Type B pancreatic cell (in vitro differentiated cells): ENCODE measurements at regions not wholly inside any gene's neighbourhood (a gene's known extent, or its start where the extent isn't known, plus 50 kb on each side); places are given as distances from the start of the nearest gene placed in this dataset.

Experiments
- DNase-seq: peaks from one replicate; pipeline ENCODE4 v3.0.0; 2021; ENCODE audit warnings: mixed read lengths; ENCODE audit not compliant: unreplicated experiment; ENCODE audit errors: extremely low spot score
- H3K27ac Mint-ChIP-seq: 2 replicates; pipeline ENCODE4 v1.8.0; 2021; ENCODE audit warnings: mild to moderate bottlenecking, mixed read lengths
- H3K27me3 Mint-ChIP-seq: 2 replicates; pipeline ENCODE4 v1.8.0; 2021; ENCODE audit warnings: mixed read lengths
- H3K36me3 Mint-ChIP-seq: 2 replicates; pipeline ENCODE4 v1.8.0; 2021; ENCODE audit warnings: mixed read lengths
- H3K4me1 Mint-ChIP-seq: one replicate; pipeline ENCODE4 v1.8.0; 2021; ENCODE audit warnings: mixed read lengths; ENCODE audit not compliant: unreplicated experiment
- H3K4me3 Mint-ChIP-seq: 2 replicates; pipeline ENCODE4 v1.8.0; 2021; ENCODE audit warnings: mild to moderate bottlenecking, mixed read lengths
- H3K9me3 Mint-ChIP-seq: 2 replicates; pipeline ENCODE4 v1.8.0; 2021; ENCODE audit warnings: mixed read lengths
- TF ChIP-seq, protein P1 (sequence below): fragments of 200-600 bp; sonication (generic); conservative IDR thresholded peaks from 2 replicates; pipeline ENCODE4 v1.5.0; 2021; ENCODE audit warnings: antibody characterized with exemption, mild to moderate bottlenecking

- H3K4me3 Mint-ChIP-seq: no peak overlapping the region
- no peaks in the 10 kb centered on the region for H3K4me1 Mint-ChIP-seq
- TF ChIP-seq, protein P1, sequence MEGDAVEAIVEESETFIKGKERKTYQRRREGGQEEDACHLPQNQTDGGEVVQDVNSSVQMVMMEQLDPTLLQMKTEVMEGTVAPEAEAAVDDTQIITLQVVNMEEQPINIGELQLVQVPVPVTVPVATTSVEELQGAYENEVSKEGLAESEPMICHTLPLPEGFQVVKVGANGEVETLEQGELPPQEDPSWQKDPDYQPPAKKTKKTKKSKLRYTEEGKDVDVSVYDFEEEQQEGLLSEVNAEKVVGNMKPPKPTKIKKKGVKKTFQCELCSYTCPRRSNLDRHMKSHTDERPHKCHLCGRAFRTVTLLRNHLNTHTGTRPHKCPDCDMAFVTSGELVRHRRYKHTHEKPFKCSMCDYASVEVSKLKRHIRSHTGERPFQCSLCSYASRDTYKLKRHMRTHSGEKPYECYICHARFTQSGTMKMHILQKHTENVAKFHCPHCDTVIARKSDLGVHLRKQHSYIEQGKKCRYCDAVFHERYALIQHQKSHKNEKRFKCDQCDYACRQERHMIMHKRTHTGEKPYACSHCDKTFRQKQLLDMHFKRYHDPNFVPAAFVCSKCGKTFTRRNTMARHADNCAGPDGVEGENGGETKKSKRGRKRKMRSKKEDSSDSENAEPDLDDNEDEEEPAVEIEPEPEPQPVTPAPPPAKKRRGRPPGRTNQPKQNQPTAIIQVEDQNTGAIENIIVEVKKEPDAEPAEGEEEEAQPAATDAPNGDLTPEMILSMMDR: no peak
- no peak for DNase-seq
- no peaks in the 10 kb centered on the region for H3K27me3 Mint-ChIP-seq
- peaks cover 19% of the 10 kb centered on the region for H3K9me3 Mint-ChIP-seq
- H3K36me3 Mint-ChIP-seq: no peaks in the 10 kb centered on the region
- H3K27ac Mint-ChIP-seq: no peak overlapping the region
These were observed 726.4 kb upstream of the SLC35B3 start for GRCh38 chr6:9161731-9162130.

DNA sequence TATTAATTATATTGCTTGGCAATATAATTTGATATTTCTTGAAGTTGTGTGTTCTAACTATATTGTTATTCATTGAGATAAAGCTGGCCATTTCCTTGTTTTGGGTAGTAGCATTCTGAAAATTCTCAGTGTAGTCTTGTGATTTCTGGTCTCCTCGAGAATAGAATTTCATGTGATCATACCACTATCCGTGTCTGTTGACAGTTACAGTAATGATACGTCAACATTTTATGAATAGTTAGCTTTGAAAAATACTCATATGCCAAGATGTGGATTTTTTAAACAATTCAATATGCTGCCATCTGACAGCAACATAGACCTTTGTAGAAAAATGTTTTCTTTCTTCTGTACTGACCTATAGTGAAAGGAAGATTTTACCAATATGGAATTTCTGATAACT is 723.7 kb upstream of the SLC35B3 start:
- Mint-ChIP-seq H3K36me3 (no peaks in the 10 kb centered on the region), H3K4me3 (no peak overlapping the region), H3K9me3 (peaks cover 15% of the 10 kb centered on the region), H3K27ac (no peak overlapping the region), H3K27me3 (no peaks in the 10 kb centered on the region), H3K4me1 (no peaks in the 10 kb centered on the region)
- DNase-seq: no peak
- TF ChIP-seq, protein P1: no peak

DNA sequence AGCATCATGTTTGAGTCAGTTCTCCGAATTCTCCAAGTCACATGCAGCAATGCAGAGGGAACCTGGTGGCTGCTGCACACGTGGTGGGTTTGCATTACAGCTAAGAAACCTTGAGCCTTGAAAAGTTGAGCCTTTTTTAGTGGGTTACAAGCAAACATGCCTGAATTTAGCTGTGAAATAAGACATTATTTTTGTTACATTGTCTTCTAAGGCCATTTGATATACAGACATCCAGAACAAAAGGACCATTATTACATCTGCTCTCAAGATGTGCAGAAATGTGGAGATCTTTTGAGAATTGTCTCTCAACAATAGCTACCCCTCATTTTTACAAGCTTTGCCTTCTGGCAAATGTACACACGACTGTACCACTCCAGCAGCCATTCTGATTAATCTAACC is 720.5 kb upstream of the SLC35B3 start:
- no peak for DNase-seq
- H3K4me3 Mint-ChIP-seq: no peak overlapping the region
- H3K36me3 Mint-ChIP-seq: no peaks in the 10 kb centered on the region
- TF ChIP-seq, protein P1: no peak
- H3K4me1 Mint-ChIP-seq: no peaks in the 10 kb centered on the region
- H3K27me3 Mint-ChIP-seq: no peaks in the 10 kb centered on the region
- peaks cover 15% of the 10 kb centered on the region for H3K9me3 Mint-ChIP-seq
- H3K27ac Mint-ChIP-seq: no peak overlapping the region

- H3K36me3 Mint-ChIP-seq: no peaks in the 10 kb centered on the region
- no peak for DNase-seq
- peaks cover 10% of the 10 kb centered on the region for H3K9me3 Mint-ChIP-seq
- peaks cover 14% of the 10 kb centered on the region for H3K4me1 Mint-ChIP-seq
- no peak overlapping the region for H3K4me3 Mint-ChIP-seq
- no peak overlapping the region for H3K27ac Mint-ChIP-seq
- TF ChIP-seq, protein P1: no peak
- H3K27me3 Mint-ChIP-seq: no peaks in the 10 kb centered on the region
These were observed 707.8 kb upstream of the SLC35B3 start for GRCh38 chr6:9143140-9143539.

GRCh38 chr6:9140951-9141460 is 705.7 kb upstream of the SLC35B3 start:
- TF ChIP-seq, protein P1: no peak
- Mint-ChIP-seq H3K4me1 (peaks cover 14% of the 10 kb centered on the region), H3K27me3 (no peaks in the 10 kb centered on the region), H3K4me3 (no peak overlapping the region), H3K36me3 (no peaks in the 10 kb centered on the region), H3K9me3 (peaks cover 10% of the 10 kb centered on the region), H3K27ac (no peak overlapping the region)
- DNase-seq: no peak

DNA sequence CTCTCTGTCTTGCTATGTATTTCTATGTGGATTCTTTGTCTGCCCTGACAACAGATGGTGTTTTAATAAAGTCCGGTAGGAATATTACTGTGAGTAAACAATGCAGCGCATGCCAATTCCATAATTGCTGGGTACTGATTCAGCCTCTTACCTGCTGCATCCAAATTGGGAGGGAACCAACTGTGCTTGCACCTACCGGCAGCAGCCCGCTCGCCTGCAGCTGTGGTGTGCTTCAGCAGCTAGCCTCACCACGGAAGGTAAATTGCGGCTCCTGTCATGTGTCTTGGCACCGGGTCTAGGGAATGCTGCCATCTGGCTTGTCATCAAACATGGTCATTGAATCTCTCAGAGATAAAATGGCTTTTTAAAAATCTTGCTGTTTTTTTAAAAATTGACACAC is 704.8 kb upstream of the SLC35B3 start:
- no peaks in the 10 kb centered on the region for H3K27me3 Mint-ChIP-seq
- H3K27ac Mint-ChIP-seq: no peak overlapping the region
- TF ChIP-seq, protein P1: no peak
- no peak overlapping the region for H3K4me3 Mint-ChIP-seq
- peaks cover 10% of the 10 kb centered on the region for H3K9me3 Mint-ChIP-seq
- H3K36me3 Mint-ChIP-seq: no peaks in the 10 kb centered on the region
- peaks cover 14% of the 10 kb centered on the region for H3K4me1 Mint-ChIP-seq
- no peak for DNase-seq
